Neural progenitor cell (in vitro differentiated cells): ENCODE measurements at regions not wholly inside any gene's neighbourhood (a gene's known extent, or its start where the extent isn't known, plus 50 kb on each side); places are given as distances from the start of the nearest gene placed in this dataset.
A peak's percentile ranks its signal among the peaks of the same experiment; 100 is the strongest.

Experiments
- DNase-seq: peaks from one replicate; pipeline ENCODE4 v3.0.0-alpha.2; 2016; ENCODE audit warnings: low spot score
- H2AFZ ChIP-seq: fragments of 200-600 bp; sonication (generic); replicated peaks from 2 replicates; pipeline ENCODE4 v1.6.1; 2016; ENCODE audit warnings: antibody characterized with exemption
- H3F3A ChIP-seq: fragments of 200-600 bp; sonication (generic); 2 replicates; pipeline ENCODE4 v1.6.1; 2016; ENCODE audit warnings: antibody characterized with exemption, low read depth
- H3K27ac ChIP-seq: fragments of 200-600 bp; sonication (generic); 2 replicates; pipeline ENCODE4 v1.5.1; 2016; ENCODE audit warnings: mild to moderate bottlenecking
- H3K27me3 ChIP-seq: fragments of 200-600 bp; sonication (generic); 2 replicates; pipeline ENCODE4 v1.6.1; 2016; ENCODE audit warnings: mild to moderate bottlenecking, moderate library complexity
- H3K36me3 ChIP-seq: fragments of 200-600 bp; sonication (generic); 2 replicates; pipeline ENCODE4 v1.5.1; 2016
- H3K4me1 ChIP-seq: fragments of 200-600 bp; sonication (generic); 2 replicates; pipeline ENCODE4 v1.6.1; 2016; ENCODE audit warnings: mixed run types
- H3K4me2 ChIP-seq: fragments of 200-600 bp; sonication (generic); 2 replicates; pipeline ENCODE4 v1.6.1; 2016
- H3K4me3 ChIP-seq: fragments of 200-600 bp; sonication (generic); 2 replicates; pipeline ENCODE4 v1.5.1; 2016
- H3K79me2 ChIP-seq: fragments of 200-600 bp; sonication (generic); 2 replicates; pipeline ENCODE4 v1.6.1; 2016; ENCODE audit warnings: low read depth
- H3K9ac ChIP-seq: fragments of 200-600 bp; sonication (generic); 2 replicates; pipeline ENCODE4 v1.6.1; 2016
- H3K9me3 ChIP-seq: fragments of 200-600 bp; sonication (generic); 2 replicates; pipeline ENCODE4 v1.5.1; 2016; ENCODE audit warnings: low read depth
- H4K20me1 ChIP-seq: fragments of 200-600 bp; sonication (generic); 2 replicates; pipeline ENCODE4 v1.6.1; 2016; ENCODE audit warnings: low read depth
- H3K27ac Mint-ChIP-seq: 3 replicates; pipeline ENCODE4 v1.8.0; 2021; ENCODE audit warnings: mixed read lengths
- H3K27me3 Mint-ChIP-seq: 2 replicates; pipeline ENCODE4 v1.8.0; 2022; ENCODE audit warnings: low read depth, mild to moderate bottlenecking, inconsistent platforms, moderate library complexity, mixed read lengths; ENCODE audit not compliant: insufficient read depth
- H3K36me3 Mint-ChIP-seq: 3 replicates; pipeline ENCODE4 v1.8.0; 2021; ENCODE audit warnings: mixed read lengths
- H3K4me1 Mint-ChIP-seq: 3 replicates; pipeline ENCODE4 v1.8.0; 2021; ENCODE audit warnings: mixed read lengths
- H3K4me3 Mint-ChIP-seq: 3 replicates; pipeline ENCODE4 v1.8.0; 2021; ENCODE audit warnings: mild to moderate bottlenecking, moderate library complexity, mixed read lengths
- H3K9me3 Mint-ChIP-seq: 3 replicates; pipeline ENCODE4 v1.8.0; 2020; ENCODE audit warnings: mixed read lengths
- CTCF ChIP-seq: fragments of 200-600 bp; sonication (generic); IDR thresholded peaks from 2 replicates; pipeline ENCODE4 v1.5.1; 2017; ENCODE audit warnings: antibody characterized with exemption, mild to moderate bottlenecking
- EZH2 ChIP-seq: fragments of 200-600 bp; sonication (generic); IDR thresholded peaks from 2 replicates; pipeline ENCODE4 v1.6.1; 2017; ENCODE audit warnings: antibody characterized with exemption, mild to moderate bottlenecking, moderate library complexity
- EZH2phosphoT487 ChIP-seq: fragments of 200-600 bp; sonication (generic); IDR thresholded peaks from 2 replicates; pipeline ENCODE4 v1.6.1; 2017; ENCODE audit warnings: antibody characterized with exemption

GRCh38 chr2:216565956-216566355 lies 67.3 kb upstream of the IGFBP2 start:
- no peak for DNase-seq
- H3K79me2 ChIP-seq: no peaks in the 10 kb centered on the region
- TF ChIP-seq CTCF (no peak), EZH2 (no peak), EZH2phosphoT487 (no peak)
- H3K9ac ChIP-seq: no peak overlapping the region
- Mint-ChIP-seq H3K4me1 (peaks cover 29% of the 10 kb centered on the region), H3K27me3 (peaks cover 7% of the 10 kb centered on the region), H3K36me3 (peaks cover 8% of the 10 kb centered on the region), H3K9me3 (peaks cover 21% of the 10 kb centered on the region), H3K27ac (no peak overlapping the region), H3K4me3 (no peak overlapping the region)
- no peak overlapping the region for H3K4me2 ChIP-seq
- H4K20me1 ChIP-seq: no peaks in the 10 kb centered on the region
- peaks cover 27% of the 10 kb centered on the region for H3K4me1 ChIP-seq
- no peak overlapping the region for H3K4me3 ChIP-seq
- H2AFZ ChIP-seq: no peak overlapping the region
- peaks cover 3% of the 10 kb centered on the region for H3K9me3 ChIP-seq
- no peaks in the 10 kb centered on the region for H3K36me3 ChIP-seq
- peaks cover 5% of the 10 kb centered on the region for H3F3A ChIP-seq
- no peaks in the 10 kb centered on the region for H3K27me3 ChIP-seq
- no peak overlapping the region for H3K27ac ChIP-seq

- no peak for DNase-seq
- Histone ChIP-seq H3K27me3 (no peaks in the 10 kb centered on the region), H3K79me2 (no peaks in the 10 kb centered on the region), H3K27ac (no peak overlapping the region), H4K20me1 (no peaks in the 10 kb centered on the region), H3F3A (peaks cover 5% of the 10 kb centered on the region), H3K4me1 (peaks cover 21% of the 10 kb centered on the region), H3K4me2 (no peak overlapping the region), H2AFZ (no peak overlapping the region), H3K9ac (no peak overlapping the region), H3K4me3 (no peak overlapping the region), H3K36me3 (peaks cover 3% of the 10 kb centered on the region), H3K9me3 (peaks cover 9% of the 10 kb centered on the region)
- no peak overlapping the region for H3K4me3 Mint-ChIP-seq
- peaks cover 18% of the 10 kb centered on the region for H3K4me1 Mint-ChIP-seq
- TF ChIP-seq CTCF (no peak), EZH2 (no peak), EZH2phosphoT487 (no peak)
- H3K9me3 Mint-ChIP-seq: peaks cover 21% of the 10 kb centered on the region
- no peak overlapping the region for H3K27ac Mint-ChIP-seq
- peaks cover 5% of the 10 kb centered on the region for H3K27me3 Mint-ChIP-seq
- H3K36me3 Mint-ChIP-seq: peaks cover 7% of the 10 kb centered on the region
These were observed 64.6 kb upstream of the IGFBP2 start for GRCh38 chr2:216568576-216568975.

- TF ChIP-seq EZH2 (no peak), CTCF (no peak), EZH2phosphoT487 (no peak)
- H3K27ac ChIP-seq: no peak overlapping the region
- peaks cover 21% of the 10 kb centered on the region for H3K4me1 ChIP-seq
- peaks cover 17% of the 10 kb centered on the region for H3K9me3 Mint-ChIP-seq
- no peak overlapping the region for H3K9ac ChIP-seq
- peaks cover 18% of the 10 kb centered on the region for H3K4me1 Mint-ChIP-seq
- peaks cover 9% of the 10 kb centered on the region for H3K9me3 ChIP-seq
- peaks cover 5% of the 10 kb centered on the region for H3F3A ChIP-seq
- no peak overlapping the region for H3K4me3 ChIP-seq
- H3K36me3 Mint-ChIP-seq: peaks cover 7% of the 10 kb centered on the region
- H3K79me2 ChIP-seq: no peaks in the 10 kb centered on the region
- no peaks in the 10 kb centered on the region for H4K20me1 ChIP-seq
- H3K27me3 Mint-ChIP-seq: peaks cover 5% of the 10 kb centered on the region
- peaks cover 3% of the 10 kb centered on the region for H3K36me3 ChIP-seq
- peak overlapping the region; percentile 1 for H3K4me2 ChIP-seq
- no peak for DNase-seq
- H3K4me3 Mint-ChIP-seq: no peak overlapping the region
- H3K27me3 ChIP-seq: no peaks in the 10 kb centered on the region
- no peak overlapping the region for H3K27ac Mint-ChIP-seq
- H2AFZ ChIP-seq: no peak overlapping the region
These were observed 63.5 kb upstream of the IGFBP2 start for GRCh38 chr2:216569765-216570164.
